ENCODE measurements at regions not wholly inside any gene's neighbourhood (a gene's known extent, or its start where the extent isn't known, plus 50 kb on each side); places are given as distances from the start of the nearest gene placed in this dataset.
A peak's percentile ranks its signal among the peaks of the same experiment; 100 is the strongest.

- no peak for DNase-seq
These were observed 333.6 kb upstream of the CAMK1G start for GRCh38 chr1:209249785-209250440.

GRCh38 chr1:209250861-209251636, 332.5 kb upstream of the CAMK1G start:
- peak; percentile 83 for DNase-seq

GRCh38 chr1:209256766-209257350, 326.7 kb upstream of the CAMK1G start:
- DNase-seq = peak; percentile 38

- DNase-seq = no peak
These were observed 326.1 kb upstream of the CAMK1G start for GRCh38 chr1:209257454-209257853.

GRCh38 chr1:209260136-209260535, 323.4 kb upstream of the CAMK1G start:
- DNase-seq = no peak

GRCh38 chr1:209262631-209263030, 320.9 kb upstream of the CAMK1G start:
- DNase-seq = no peak

GRCh38 chr1:209265301-209265700, 318.2 kb upstream of the CAMK1G start:
- DNase-seq = no peak

GRCh38 chr1:209266590-209267205, 316.8 kb upstream of the CAMK1G start:
- DNase-seq = no peak

GRCh38 chr1:209267968-209268367, 315.5 kb upstream of the CAMK1G start:
- DNase-seq = no peak

GRCh38 chr1:209268479-209268878, 315.0 kb upstream of the CAMK1G start:
- no peak for DNase-seq

- DNase-seq = no peak
These were observed 307.2 kb upstream of the CAMK1G start for GRCh38 chr1:209276321-209276720.

GRCh38 chr1:209277662-209278061, 305.9 kb upstream of the CAMK1G start:
- no peak for DNase-seq

- no peak for DNase-seq
These were observed 291.8 kb upstream of the CAMK1G start for GRCh38 chr1:209291715-209292114.

- DNase-seq = no peak
These were observed 280.5 kb upstream of the CAMK1G start for GRCh38 chr1:209302779-209303568.

- DNase-seq = no peak
These were observed 279.3 kb upstream of the CAMK1G start for GRCh38 chr1:209304166-209304565.

- DNase-seq = no peak
These were observed 278.1 kb upstream of the CAMK1G start for GRCh38 chr1:209305221-209305954.

- no peak for DNase-seq
These were observed 275.7 kb upstream of the CAMK1G start for GRCh38 chr1:209307846-209308245.

- no peak for DNase-seq
These were observed 274.3 kb upstream of the CAMK1G start for GRCh38 chr1:209309198-209309597.

- no peak for DNase-seq
These were observed 271.7 kb upstream of the CAMK1G start for GRCh38 chr1:209311770-209312169.

GRCh38 chr1:209316929-209317328, 266.6 kb upstream of the CAMK1G start:
- DNase-seq = no peak

- DNase-seq = no peak
These were observed 265.1 kb upstream of the CAMK1G start for GRCh38 chr1:209318181-209319056.

All from NCI-H524 treated with DMSO at 0.1 percent for 48 hours (cell line).